Prostate gland (tissue), 2 donors: ENCODE measurements at regions not wholly inside any gene's neighbourhood (a gene's known extent, or its start where the extent isn't known, plus 50 kb on each side); places are given as distances from the start of the nearest gene placed in this dataset.

Experiments used
- CTCF ChIP-seq, 4 experiments: fragments of 200-600 bp in 2 of 4; fragments of 450-650 bp in 2 of 4; sonication (generic) in 2 of 4; IDR thresholded peaks; 1 replicate in 3 of 4; 2 replicates in 1 of 4; pipeline ENCODE4 v1.5.1; 2016 to 2019; ENCODE audit warnings: antibody characterized with exemption in 4 of 4, mild to moderate bottlenecking in 2 of 4, moderate library complexity in 2 of 4
- POLR2A ChIP-seq: fragments of 450-650 bp; IDR thresholded peaks from one replicate; pipeline ENCODE4 v1.6.1; 2016; ENCODE audit warnings: antibody characterized with exemption, mild to moderate bottlenecking

GRCh38 chr9:8133606-8134005 is 334.0 kb upstream of the DMAC1 start:
- TF ChIP-seq POLR2A (no peak), CTCF (IDR thresholded peaks at IDR 0.05) (no peak)
